ENCODE measurements at regions not wholly inside any gene's neighbourhood (a gene's known extent, or its start where the extent isn't known, plus 50 kb on each side); places are given as distances from the start of the nearest gene placed in this dataset.

- Histone ChIP-seq H4K5ac (ENCODE audit: insufficient read length, low read depth, low read length) (no peak overlapping the region), H3K27me3 (ENCODE audit: insufficient read depth, low read length) (no peaks in the 10 kb centered on the region), H2AFZ (ENCODE audit: low read length) (no peak overlapping the region), H2AK5ac (ENCODE audit: insufficient read length, low read length) (no peak overlapping the region), H3T11ph (ENCODE audit: low read length) (no peak overlapping the region), H4K20me1 (ENCODE audit: control insufficient read depth, insufficient read depth, insufficient read length) (no peaks in the 10 kb centered on the region), H4K91ac (ENCODE audit: insufficient read length, low read depth, low read length) (no peak overlapping the region), H3K14ac (ENCODE audit: insufficient read depth, low read length) (no peak overlapping the region), H3K9me3 (ENCODE audit: control insufficient read depth, low read depth, low read length) (no peaks in the 10 kb centered on the region), H3K27ac (ENCODE audit: insufficient read length, low read depth, low read length) (no peak overlapping the region), H2BK12ac (ENCODE audit: insufficient read length, low read depth, low read length) (no peak overlapping the region), H3K18ac (ENCODE audit: insufficient read length, low read depth, low read length) (no peak overlapping the region), H3K56ac (ENCODE audit: insufficient read length, low read depth, low read length) (no peak overlapping the region), H2BK15ac (ENCODE audit: low read depth, low read length) (no peak overlapping the region), H3K4me1 (ENCODE audit: insufficient read depth, low read length) (no peaks in the 10 kb centered on the region), H2BK20ac (ENCODE audit: low read depth, low read length, poor library complexity, severe bottlenecking) (no peak overlapping the region), H2BK120ac (ENCODE audit: low read depth, low read length, poor library complexity, severe bottlenecking) (no peak overlapping the region), H4K8ac (replicated peaks; ENCODE audit: insufficient read length, low read depth, low read length) (no peak overlapping the region), H3K79me1 (ENCODE audit: insufficient read depth, low read depth, low read length, poor library complexity, severe bottlenecking) (no peaks in the 10 kb centered on the region), H2BK5ac (ENCODE audit: insufficient read length, low read length) (no peak overlapping the region), H3K79me2 (ENCODE audit: insufficient read depth, low read length) (no peaks in the 10 kb centered on the region), H3K4ac (ENCODE audit: low read depth, low read length) (no peak overlapping the region), H3K23ac (ENCODE audit: insufficient read length, low read depth, low read length) (no peak overlapping the region), H3K9ac (ENCODE audit: extremely low read depth, insufficient read length, low read length) (no peak overlapping the region), H3K4me2 (ENCODE audit: insufficient read depth, insufficient read length, low read length) (no peak overlapping the region), H3K23me2 (ENCODE audit: insufficient read length, low read depth, low read length, poor library complexity, severe bottlenecking) (no peaks in the 10 kb centered on the region)
- Mint-ChIP-seq H3K4me1 (no peaks in the 10 kb centered on the region), H3K9me3 (peaks cover 9 to 16% of the 10 kb centered on the region in 2 experiments; a peak in 4 of 5 replicates), H3K27ac (no peak overlapping the region), H3K27me3 (ENCODE audit: low read depth) (peaks cover 1% of the 10 kb centered on the region; the same call in 1 of the 2 replicates), H3K4me3 (no peak overlapping the region), H3K36me3 (ENCODE audit: insufficient read depth in 1 of 3, low read depth in 3 of 3) (peaks cover 0 to 13% (median 0%) of the 10 kb centered on the region in 3 experiments; a peak in 2 of 7 replicates)
- TF ChIP-seq CTCF (conservative IDR thresholded peaks at IDR 0.05) = no peak
- no CpG with 5 or more reads among the region's 3 CpGs for WGBS (ENCODE audit: extremely low coverage, insufficient read length, low lambda C conversion rate)
- no peak for DNase-seq
Observed at GRCh38 chr14:79960288-79960687, 251.0 kb downstream of the DIO2 start.

Data from H9 (cell line).